ENCODE measurements at regions not wholly inside any gene's neighbourhood (a gene's known extent, or its start where the extent isn't known, plus 50 kb on each side); places are given as distances from the start of the nearest gene placed in this dataset.

GRCh38 chr14:66088656-66089055 is 397.5 kb upstream of the CCDC196 start:
- TF ChIP-seq ZFX (IDR thresholded peaks at IDR 0.05), result no peak
- no peak for TF ChIP-seq CTCF (conservative IDR thresholded peaks at IDR 0.05)

GRCh38 chr14:66092206-66092605 is 394.0 kb upstream of the CCDC196 start:
- TF ChIP-seq ZFX (IDR thresholded peaks at IDR 0.05) (no peak), CTCF (conservative IDR thresholded peaks at IDR 0.05) (no peak)
- no peak overlapping the region for H3K27ac ChIP-seq

More at GRCh38 chr14:66088656-66089055, 397.5 kb upstream of the CCDC196 start:
- H3K27ac ChIP-seq, result no peak overlapping the region

- TF ChIP-seq CTCF (conservative IDR thresholded peaks at IDR 0.05) (no peak), ZFX (IDR thresholded peaks at IDR 0.05) (no peak)
Measured at GRCh38 chr14:66092748-66093147, 393.4 kb upstream of the CCDC196 start.

GRCh38 chr14:66094001-66094727 is 392.0 kb upstream of the CCDC196 start:
- H3K27ac ChIP-seq, result no peak overlapping the region
- TF ChIP-seq ZFX (IDR thresholded peaks at IDR 0.05) (no peak), CTCF (conservative IDR thresholded peaks at IDR 0.05) (no peak)

More at GRCh38 chr14:66092748-66093147, 393.4 kb upstream of the CCDC196 start:
- H3K27ac ChIP-seq, result no peak overlapping the region

- no peak for TF ChIP-seq ZFX (IDR thresholded peaks at IDR 0.05)
- TF ChIP-seq CTCF (conservative IDR thresholded peaks at IDR 0.05), result no peak
- no peak overlapping the region for H3K27ac ChIP-seq
Measured at GRCh38 chr14:66099451-66099850, 386.7 kb upstream of the CCDC196 start.

- no peak for TF ChIP-seq ZFX (IDR thresholded peaks at IDR 0.05)
- no peak for TF ChIP-seq CTCF (conservative IDR thresholded peaks at IDR 0.05)
- no peak overlapping the region for H3K27ac ChIP-seq
Measured at GRCh38 chr14:66099931-66100330, 386.2 kb upstream of the CCDC196 start.

GRCh38 chr14:66101662-66102061 is 384.5 kb upstream of the CCDC196 start:
- H3K27ac ChIP-seq, result no peak overlapping the region
- no peak for TF ChIP-seq ZFX (IDR thresholded peaks at IDR 0.05)
- no peak for TF ChIP-seq CTCF (conservative IDR thresholded peaks at IDR 0.05)
